ENCODE measurements at regions not wholly inside any gene's neighbourhood (a gene's known extent, or its start where the extent isn't known, plus 50 kb on each side); places are given as distances from the start of the nearest gene placed in this dataset.

DNA sequence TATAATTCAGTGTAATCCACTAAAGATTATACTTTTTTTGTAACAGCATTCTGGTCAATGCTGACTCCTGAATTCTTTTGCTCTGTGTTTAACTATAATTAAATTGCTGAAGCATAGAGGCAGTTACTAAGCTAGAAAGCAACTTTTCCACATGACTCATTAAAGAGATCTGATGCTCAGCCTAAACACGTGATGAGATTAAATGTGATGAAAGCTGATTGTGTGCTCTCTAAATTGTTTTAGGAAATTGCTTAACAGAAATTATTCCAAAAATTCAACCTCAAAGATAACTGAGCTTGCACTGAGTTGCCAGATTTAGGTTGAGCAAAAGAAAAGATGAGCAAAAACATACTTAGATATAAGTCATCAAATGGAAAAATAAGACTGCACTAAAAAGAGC, 1033.6 kb downstream of the FAM181B start:
- TF ChIP-seq, protein P1, sequence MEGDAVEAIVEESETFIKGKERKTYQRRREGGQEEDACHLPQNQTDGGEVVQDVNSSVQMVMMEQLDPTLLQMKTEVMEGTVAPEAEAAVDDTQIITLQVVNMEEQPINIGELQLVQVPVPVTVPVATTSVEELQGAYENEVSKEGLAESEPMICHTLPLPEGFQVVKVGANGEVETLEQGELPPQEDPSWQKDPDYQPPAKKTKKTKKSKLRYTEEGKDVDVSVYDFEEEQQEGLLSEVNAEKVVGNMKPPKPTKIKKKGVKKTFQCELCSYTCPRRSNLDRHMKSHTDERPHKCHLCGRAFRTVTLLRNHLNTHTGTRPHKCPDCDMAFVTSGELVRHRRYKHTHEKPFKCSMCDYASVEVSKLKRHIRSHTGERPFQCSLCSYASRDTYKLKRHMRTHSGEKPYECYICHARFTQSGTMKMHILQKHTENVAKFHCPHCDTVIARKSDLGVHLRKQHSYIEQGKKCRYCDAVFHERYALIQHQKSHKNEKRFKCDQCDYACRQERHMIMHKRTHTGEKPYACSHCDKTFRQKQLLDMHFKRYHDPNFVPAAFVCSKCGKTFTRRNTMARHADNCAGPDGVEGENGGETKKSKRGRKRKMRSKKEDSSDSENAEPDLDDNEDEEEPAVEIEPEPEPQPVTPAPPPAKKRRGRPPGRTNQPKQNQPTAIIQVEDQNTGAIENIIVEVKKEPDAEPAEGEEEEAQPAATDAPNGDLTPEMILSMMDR (IDR thresholded peaks at IDR 0.05) = no peak
- no peak for TF ChIP-seq POLR2A (IDR thresholded peaks at IDR 0.05)
